CD14-positive monocyte (primary cell): ENCODE measurements at regions not wholly inside any gene's neighbourhood (a gene's known extent, or its start where the extent isn't known, plus 50 kb on each side); places are given as distances from the start of the nearest gene placed in this dataset.

Experiments
- DNase-seq, 3 donors: peaks; one replicate each; pipeline ENCODE4 v3.0.0-alpha.2; 2011 to 2022
- H2AFZ ChIP-seq: 2 replicates; pipeline ENCODE4 v1.6.0; 2012; ENCODE audit warnings: mild to moderate bottlenecking, low read depth, low read length, inconsistent platforms; ENCODE audit not compliant: insufficient read depth, poor library complexity, severe bottlenecking
- H3K27ac ChIP-seq, 2 donors: 1 replicate in 1 of 2; 2 replicates in 1 of 2; pipeline ENCODE4 v1.5.1; 2012 to 2013; ENCODE audit warnings: low read length in 2 of 2, control low read depth in 1 of 2, inconsistent platforms in 1 of 2, low read depth in 1 of 2, mild to moderate bottlenecking in 1 of 2
- H3K27me3 ChIP-seq, 2 donors: one replicate each; pipeline versions ENCODE4 v1.6.0 to v1.6.1; 2011 to 2013; ENCODE audit warnings: low read length in 2 of 2; ENCODE audit not compliant: control insufficient read depth in 2 of 2, insufficient read depth in 2 of 2
- H3K36me3 ChIP-seq, 2 donors: replicated peaks in 1 of 2; 1 replicate in 1 of 2; 2 replicates in 1 of 2; pipeline versions ENCODE4 v1.5.1 to v1.6.1; 2012 to 2013; ENCODE audit warnings: low read length in 2 of 2, control low read depth in 1 of 2, inconsistent platforms in 1 of 2, mild to moderate bottlenecking in 1 of 2; ENCODE audit not compliant: insufficient read depth in 2 of 2, control insufficient read depth in 1 of 2
- H3K4me1 ChIP-seq, 2 donors: 1 replicate in 1 of 2; 2 replicates in 1 of 2; pipeline versions ENCODE4 v1.5.1 to v1.6.1; 2012 to 2013; ENCODE audit warnings: low read length in 2 of 2, control low read depth in 1 of 2, inconsistent platforms in 1 of 2, mild to moderate bottlenecking in 1 of 2, moderate library complexity in 1 of 2; ENCODE audit not compliant: insufficient read depth in 2 of 2, control insufficient read depth in 1 of 2
- H3K4me2 ChIP-seq: replicated peaks from 2 replicates; pipeline ENCODE3; 2012; ENCODE audit warnings: low read length, moderate library complexity, mild to moderate bottlenecking; ENCODE audit not compliant: poor library complexity, severe bottlenecking; ENCODE audit errors: extremely low read depth
- H3K4me3 ChIP-seq, 3 experiments: fragments of 200-600 bp in 1 of 3; sonication (generic) in 1 of 3; replicated peaks in 1 of 3; 1 replicate in 2 of 3; 2 replicates in 1 of 3; pipeline ENCODE4 v1.5.1; 2011 to 2013; ENCODE audit warnings: low read length in 3 of 3, mild to moderate bottlenecking in 3 of 3, control low read depth in 2 of 3, low read depth in 2 of 3, inconsistent platforms in 1 of 3, moderate library complexity in 1 of 3
- H3K79me2 ChIP-seq: 2 replicates; pipeline ENCODE4 v1.6.0; 2012; ENCODE audit warnings: mild to moderate bottlenecking, control low read depth, inconsistent platforms, low read length, moderate library complexity; ENCODE audit not compliant: insufficient read depth
- H3K9ac ChIP-seq: 2 replicates; pipeline ENCODE4 v1.6.0; 2017; ENCODE audit warnings: low read length, mild to moderate bottlenecking; ENCODE audit not compliant: insufficient read depth, poor library complexity, severe bottlenecking
- H3K9me3 ChIP-seq, 2 donors: replicated peaks in 1 of 2; 1 replicate in 1 of 2; 2 replicates in 1 of 2; pipeline versions ENCODE4 v1.5.1 to v1.6.1; 2012 to 2013; ENCODE audit warnings: low read length in 2 of 2, control low read depth in 1 of 2; ENCODE audit not compliant: control insufficient read depth in 1 of 2, insufficient read depth in 1 of 2
- H4K20me1 ChIP-seq: 2 replicates; pipeline ENCODE4 v1.6.0; 2012; ENCODE audit warnings: mild to moderate bottlenecking, low read length, control low read depth, moderate library complexity; ENCODE audit not compliant: insufficient read depth
- H3K27ac Mint-ChIP-seq, 7 donors: one replicate each; pipeline ENCODE4 v1.8.0; 2020; ENCODE audit warnings: mild to moderate bottlenecking in 7 of 7, mixed read lengths in 7 of 7, moderate library complexity in 6 of 7, inconsistent platforms in 2 of 7
- H3K27me3 Mint-ChIP-seq, 3 donors: one replicate each; pipeline ENCODE4 v1.8.0; 2021 to 2022; ENCODE audit warnings: low read depth in 3 of 3, mild to moderate bottlenecking in 3 of 3, mixed read lengths in 3 of 3, moderate library complexity in 3 of 3, inconsistent platforms in 1 of 3
- H3K36me3 Mint-ChIP-seq, 2 donors: one replicate each; pipeline ENCODE4 v1.8.0; 2020; ENCODE audit warnings: mixed read lengths in 2 of 2, inconsistent platforms in 1 of 2, mild to moderate bottlenecking in 1 of 2
- H3K4me1 Mint-ChIP-seq: one replicate; pipeline ENCODE4 v1.8.0; 2020; ENCODE audit warnings: mild to moderate bottlenecking, mixed read lengths
- H3K4me3 Mint-ChIP-seq, 2 donors: one replicate each; pipeline ENCODE4 v1.8.0; 2020; ENCODE audit warnings: mild to moderate bottlenecking in 2 of 2, mixed read lengths in 2 of 2, moderate library complexity in 1 of 2
- H3K9me3 Mint-ChIP-seq, 7 donors: one replicate each; pipeline ENCODE4 v1.8.0; 2020 to 2022; ENCODE audit warnings: mixed read lengths in 7 of 7, mild to moderate bottlenecking in 6 of 7, moderate library complexity in 6 of 7, inconsistent platforms in 2 of 7
- WGBS: methylation state at CpG from one replicate; pipeline ENCODE4 v1.1.5; 2013; ENCODE audit warnings: missing lambda C conversion rate; ENCODE audit not compliant: insufficient coverage; 5-methylcytosine and 5-hydroxymethylcytosine counted together
- intact Hi-C, 2 donors: fragments of 100-400 bp; cut with micrococcal nuclease; formaldehyde crosslinking; loops; one replicate each; pipeline versions ENCODE4 v1.15.0 to v1.15.1; 2023
- TF ChIP-seq, protein P1 (sequence below): fragments of 200-600 bp; IDR thresholded peaks from one replicate; pipeline ENCODE4 v1.8.0; 2022; ENCODE audit warnings: antibody characterized with exemption, mild to moderate bottlenecking

GRCh38 chr6:140747114-140747513, 1372.7 kb upstream of the CITED2 start:
- no peak overlapping the region for H3K9ac ChIP-seq
- WGBS, result 100% methylated on average over 1 of the region's 2 CpGs
- no peak overlapping the region for H3K27ac Mint-ChIP-seq
- no peak overlapping the region for H3K27ac ChIP-seq
- no peaks in the 10 kb centered on the region for H4K20me1 ChIP-seq
- H3K4me2 ChIP-seq, result no peak overlapping the region
- no peaks in the 10 kb centered on the region for H3K4me1 ChIP-seq
- no peak for DNase-seq
- H3K4me1 Mint-ChIP-seq, result no peaks in the 10 kb centered on the region
- H3K36me3 ChIP-seq, result no peaks in the 10 kb centered on the region
- TF ChIP-seq, protein P1, sequence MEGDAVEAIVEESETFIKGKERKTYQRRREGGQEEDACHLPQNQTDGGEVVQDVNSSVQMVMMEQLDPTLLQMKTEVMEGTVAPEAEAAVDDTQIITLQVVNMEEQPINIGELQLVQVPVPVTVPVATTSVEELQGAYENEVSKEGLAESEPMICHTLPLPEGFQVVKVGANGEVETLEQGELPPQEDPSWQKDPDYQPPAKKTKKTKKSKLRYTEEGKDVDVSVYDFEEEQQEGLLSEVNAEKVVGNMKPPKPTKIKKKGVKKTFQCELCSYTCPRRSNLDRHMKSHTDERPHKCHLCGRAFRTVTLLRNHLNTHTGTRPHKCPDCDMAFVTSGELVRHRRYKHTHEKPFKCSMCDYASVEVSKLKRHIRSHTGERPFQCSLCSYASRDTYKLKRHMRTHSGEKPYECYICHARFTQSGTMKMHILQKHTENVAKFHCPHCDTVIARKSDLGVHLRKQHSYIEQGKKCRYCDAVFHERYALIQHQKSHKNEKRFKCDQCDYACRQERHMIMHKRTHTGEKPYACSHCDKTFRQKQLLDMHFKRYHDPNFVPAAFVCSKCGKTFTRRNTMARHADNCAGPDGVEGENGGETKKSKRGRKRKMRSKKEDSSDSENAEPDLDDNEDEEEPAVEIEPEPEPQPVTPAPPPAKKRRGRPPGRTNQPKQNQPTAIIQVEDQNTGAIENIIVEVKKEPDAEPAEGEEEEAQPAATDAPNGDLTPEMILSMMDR, result no peak
- H3K9me3 Mint-ChIP-seq, result peaks cover 9 to 27% (median 15%) of the 10 kb centered on the region in 7 donors
- no peak overlapping the region for H3K4me3 ChIP-seq
- no peak overlapping the region for H3K4me3 Mint-ChIP-seq
- H3K36me3 Mint-ChIP-seq, result no peaks in the 10 kb centered on the region
- intact Hi-C loops, result no loop called here
- no peak overlapping the region for H2AFZ ChIP-seq
- no peaks in the 10 kb centered on the region for H3K27me3 ChIP-seq
- peaks cover 0 to 3% (median 0%) of the 10 kb centered on the region in 3 donors for H3K27me3 Mint-ChIP-seq
- H3K9me3 ChIP-seq, result peaks cover 12 to 32% of the 10 kb centered on the region in 2 donors
- H3K79me2 ChIP-seq, result no peaks in the 10 kb centered on the region

- no peak overlapping the region for H3K4me3 Mint-ChIP-seq
- H3K27me3 Mint-ChIP-seq, result peaks cover 0 to 3% (median 0%) of the 10 kb centered on the region in 3 donors
- H3K4me1 ChIP-seq, result no peaks in the 10 kb centered on the region
- peaks cover 12 to 32% of the 10 kb centered on the region in 2 donors for H3K9me3 ChIP-seq
- no peaks in the 10 kb centered on the region for H3K36me3 ChIP-seq
- intact Hi-C loops, result no loop called here
- H3K4me3 ChIP-seq, result no peak overlapping the region
- H4K20me1 ChIP-seq, result no peaks in the 10 kb centered on the region
- no peaks in the 10 kb centered on the region for H3K36me3 Mint-ChIP-seq
- TF ChIP-seq, protein P1, result no peak
- H3K4me2 ChIP-seq, result no peak overlapping the region
- DNase-seq, result no peak
- H3K9me3 Mint-ChIP-seq, result peaks cover 5 to 23% (median 13%) of the 10 kb centered on the region in 7 donors
- H3K9ac ChIP-seq, result no peak overlapping the region
- WGBS, result 78% methylated on average over 2 of the region's 2 CpGs
- no peak overlapping the region for H3K27ac ChIP-seq
- no peak overlapping the region for H2AFZ ChIP-seq
- H3K4me1 Mint-ChIP-seq, result no peaks in the 10 kb centered on the region
- no peak overlapping the region for H3K27ac Mint-ChIP-seq
- H3K27me3 ChIP-seq, result no peaks in the 10 kb centered on the region
- no peaks in the 10 kb centered on the region for H3K79me2 ChIP-seq
These were observed 1370.3 kb upstream of the CITED2 start for GRCh38 chr6:140744659-140745320.
